Astrocyte (in vitro differentiated cells and primary cell): ENCODE measurements at regions not wholly inside any gene's neighbourhood (a gene's known extent, or its start where the extent isn't known, plus 50 kb on each side); places are given as distances from the start of the nearest gene placed in this dataset.

Experiments used
- CTCF ChIP-seq: IDR thresholded peaks from 2 replicates; pipeline ENCODE4 v1.5.1; 2011; ENCODE audit warnings: low read depth, mild to moderate bottlenecking, inconsistent platforms, low read length, moderate library complexity; ENCODE audit not compliant: insufficient read depth
- EZH2 ChIP-seq: IDR thresholded peaks from 2 replicates; pipeline ENCODE4 v1.6.1; 2012; ENCODE audit warnings: mild to moderate bottlenecking, low read length, inconsistent platforms; ENCODE audit not compliant: insufficient read depth

GRCh38 chr5:17070647-17071046, 134.6 kb upstream of the MYO10 start:
- TF ChIP-seq CTCF: no peak
- no peak for TF ChIP-seq EZH2
